H1 (cell line): ENCODE measurements at regions not wholly inside any gene's neighbourhood (a gene's known extent, or its start where the extent isn't known, plus 50 kb on each side); places are given as distances from the start of the nearest gene placed in this dataset.

Experiments
- EP300 ChIP-seq, 2 experiments: IDR thresholded peaks; 1 replicate in 1 of 2; 2 replicates in 1 of 2; pipeline ENCODE4 v1.6.1; 2011 to 2012; ENCODE audit warnings: low read depth in 2 of 2, low read length in 2 of 2, mild to moderate bottlenecking in 2 of 2, borderline replicate concordance in 1 of 2, inconsistent platforms in 1 of 2, moderate library complexity in 1 of 2
- JUND ChIP-seq: IDR thresholded peaks from 2 replicates; pipeline ENCODE4 v1.6.1; 2011; ENCODE audit warnings: mild to moderate bottlenecking, improper control_type of control experiment, low read length
- SP2 ChIP-seq: IDR thresholded peaks from 2 replicates; pipeline ENCODE4 v1.6.1; 2012; ENCODE audit warnings: mild to moderate bottlenecking, low read length, inconsistent platforms

DNA sequence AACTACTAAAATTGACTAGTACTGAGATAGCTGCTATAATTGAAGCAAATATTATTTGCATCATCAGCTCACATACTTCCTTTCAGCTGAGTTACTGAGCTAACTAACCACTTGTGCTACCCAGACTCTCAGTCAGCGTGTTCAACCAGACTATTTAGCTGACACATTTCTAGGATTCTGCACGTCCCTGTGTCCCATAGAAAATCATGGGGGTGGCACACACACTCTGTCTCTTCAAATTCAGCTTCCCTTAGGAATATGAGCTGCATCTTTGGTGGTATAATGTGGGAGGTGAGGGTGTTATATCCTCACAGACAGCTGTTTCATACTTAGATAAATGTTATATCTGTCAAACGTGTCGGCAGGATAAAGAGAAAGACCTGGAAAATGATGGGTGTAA is 424.0 kb downstream of the CDH2 start:
- TF ChIP-seq EP300 (IDR thresholded peaks at IDR 0.05; ENCODE audit: borderline replicate concordance in 1 of 2, low read depth in 2 of 2, low read length in 2 of 2) (no peak), JUND (no peak), SP2 (no peak)
